H1 (cell line): ENCODE measurements at regions not wholly inside any gene's neighbourhood (a gene's known extent, or its start where the extent isn't known, plus 50 kb on each side); places are given as distances from the start of the nearest gene placed in this dataset.

Source experiments
- CHD1 ChIP-seq: IDR thresholded peaks from 2 replicates; pipeline ENCODE4 v1.6.1; 2012; ENCODE audit warnings: low read depth, low read length, improper control_type of control experiment
- CHD2 ChIP-seq: IDR thresholded peaks from 2 replicates; pipeline ENCODE4 v1.6.1; 2012; ENCODE audit warnings: low read length, improper control_type of control experiment
- CTCF ChIP-seq, 3 experiments: IDR thresholded peaks; 1 replicate in 2 of 3; 2 replicates in 1 of 3; pipeline versions ENCODE4 v1.5.1 to v1.6.1; 2011; ENCODE audit warnings: low read length in 3 of 3, mild to moderate bottlenecking in 3 of 3, inconsistent platforms in 2 of 3, low read depth in 1 of 3, moderate library complexity in 1 of 3; ENCODE audit not compliant: insufficient read depth in 1 of 3; ENCODE audit errors: control extremely low read depth in 1 of 3
- HDAC6 ChIP-seq: IDR thresholded peaks from one replicate; pipeline ENCODE4 v1.7.1; 2012; ENCODE audit warnings: low read depth, mild to moderate bottlenecking, inconsistent platforms, low read length, moderate library complexity
- POLR2A ChIP-seq, 2 experiments: IDR thresholded peaks; 1 replicate in 1 of 2; 2 replicates in 1 of 2; pipeline ENCODE4 v1.6.1; 2011; ENCODE audit warnings: low read depth in 2 of 2, low read length in 2 of 2, mild to moderate bottlenecking in 2 of 2; ENCODE audit errors: control extremely low read depth in 1 of 2
- POLR2AphosphoS5 ChIP-seq: IDR thresholded peaks from 2 replicates; pipeline ENCODE4 v1.6.1; 2011; ENCODE audit warnings: low read depth, low read length
- RFX5 ChIP-seq: IDR thresholded peaks from 2 replicates; pipeline ENCODE4 v1.6.1; 2011; ENCODE audit warnings: low read depth, low read length, improper control_type of control experiment, borderline replicate concordance

GRCh38 chr3:144566320-144566719 lies 594.7 kb downstream of the DIPK2A start:
- no peak for TF ChIP-seq CHD1
- TF ChIP-seq CTCF (IDR thresholded peaks at IDR 0.05; ENCODE audit: control extremely low read depth in 1 of 3, insufficient read depth in 1 of 3, low read depth in 1 of 3, low read length in 3 of 3): no peak
- TF ChIP-seq CHD2: no peak
- TF ChIP-seq HDAC6: no peak
- TF ChIP-seq POLR2AphosphoS5: no peak
- no peak for TF ChIP-seq POLR2A (IDR thresholded peaks at IDR 0.05; ENCODE audit: control extremely low read depth in 1 of 2, low read depth in 2 of 2, low read length in 2 of 2)
- no peak for TF ChIP-seq RFX5
